Testis (tissue), 2 donors: ENCODE measurements at regions not wholly inside any gene's neighbourhood (a gene's known extent, or its start where the extent isn't known, plus 50 kb on each side); places are given as distances from the start of the nearest gene placed in this dataset.

ENCODE experiments used
- CTCF ChIP-seq, 3 experiments: fragments of 450-650 bp in 2 of 3; fragments of 200-600 bp in 1 of 3; sonication (generic) in 1 of 3; IDR thresholded peaks; one replicate each; pipeline ENCODE4 v1.5.1; 2016 to 2019; ENCODE audit warnings: antibody characterized with exemption in 3 of 3, mild to moderate bottlenecking in 2 of 3, moderate library complexity in 1 of 3
- POLR2A ChIP-seq: fragments of 450-650 bp; IDR thresholded peaks from one replicate; pipeline ENCODE4 v1.6.1; 2017; ENCODE audit warnings: antibody characterized with exemption, mild to moderate bottlenecking, moderate library complexity

- TF ChIP-seq CTCF (IDR thresholded peaks at IDR 0.05) (no peak), POLR2A (no peak)
Observed at GRCh38 chr1:14478120-14478519, 120.4 kb upstream of the KAZN start.
